HG02642 (cell line): ENCODE measurements at regions not wholly inside any gene's neighbourhood (a gene's known extent, or its start where the extent isn't known, plus 50 kb on each side); places are given as distances from the start of the nearest gene placed in this dataset.
"Not testable (repeated sequence)": the region's sequence is repeated elsewhere in the genome, so short reads cannot be mapped to it uniquely, and the experiment has no call there.

Experiments
- ATAC-seq: cut with Tn5 transposase; IDR thresholded peaks from one replicate; pipeline ENCODE4 v1.9.1; 2021; ENCODE audit warnings: mild to moderate bottlenecking; ENCODE audit not compliant: unreplicated experiment, poor library complexity

GRCh38 chr3:118102737-118103136 lies 931.9 kb downstream of the IGSF11 start:
- no peak for ATAC-seq

DNA sequence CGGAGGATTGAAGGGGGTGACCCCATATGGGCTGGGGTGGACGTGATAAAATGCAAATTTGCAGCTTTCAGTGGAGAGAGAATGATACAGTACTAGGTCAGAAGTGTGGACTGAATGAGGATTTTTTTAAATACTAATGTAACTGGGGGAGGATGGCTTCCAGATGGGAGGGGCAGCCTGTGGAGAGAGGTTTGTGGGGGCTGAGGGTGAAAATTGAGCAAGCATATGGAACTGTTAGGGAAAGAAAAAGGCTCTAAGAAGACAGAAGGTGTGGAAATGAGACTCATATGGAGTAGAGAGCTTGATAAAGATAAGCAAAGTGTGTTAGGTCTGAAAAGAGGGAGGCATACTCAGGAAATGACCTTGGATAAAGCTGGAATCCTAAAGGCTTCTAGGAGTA lies 926.4 kb downstream of the IGSF11 start:
- ATAC-seq, result no peak

- no peak for ATAC-seq
Measured at GRCh38 chr3:118108769-118109168, 925.9 kb downstream of the IGSF11 start.

GRCh38 chr3:118110211-118110610 lies 924.4 kb downstream of the IGSF11 start:
- ATAC-seq, result no peak

DNA sequence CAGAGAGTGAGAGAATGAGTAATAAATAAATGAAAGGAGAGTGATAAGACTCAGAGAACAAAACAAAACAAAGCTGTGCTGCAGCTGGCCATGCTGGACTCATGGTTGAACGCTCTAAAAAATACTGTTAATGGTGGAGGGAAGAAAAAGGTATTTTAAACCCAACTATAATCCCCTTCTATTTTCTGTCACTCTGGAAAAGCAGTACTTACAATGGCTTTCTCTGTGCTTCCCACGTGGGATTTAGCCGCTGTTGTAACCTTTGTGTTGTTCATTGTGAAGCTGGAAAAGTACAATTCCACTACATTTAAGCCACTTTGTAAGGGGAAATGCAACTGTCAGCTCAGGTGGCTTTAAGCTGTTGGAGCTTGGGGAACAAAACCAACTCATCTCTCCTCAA lies 917.7 kb downstream of the IGSF11 start:
- ATAC-seq, result no peak

DNA sequence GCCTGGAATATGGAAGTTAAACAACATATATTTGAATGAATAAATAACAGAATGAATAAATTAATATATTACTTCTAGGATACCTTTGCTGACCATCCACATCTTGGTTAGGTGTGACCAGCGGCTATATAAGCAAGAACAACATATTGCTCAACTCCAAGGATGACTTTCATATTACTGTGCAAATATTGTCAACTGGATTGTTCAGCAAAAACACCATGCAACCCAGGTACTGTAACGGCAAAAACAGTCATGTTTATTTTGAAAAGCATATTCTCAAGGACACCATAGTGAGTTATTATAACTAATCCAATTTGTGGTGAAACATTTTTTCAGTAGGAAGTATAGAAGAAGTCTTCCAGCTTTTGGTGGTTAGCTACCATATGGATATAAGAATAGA lies 907.9 kb downstream of the IGSF11 start:
- ATAC-seq, result no peak

GRCh38 chr3:118127992-118128391 lies 906.7 kb downstream of the IGSF11 start:
- no peak for ATAC-seq

GRCh38 chr3:118128886-118129285 lies 905.8 kb downstream of the IGSF11 start:
- ATAC-seq, result no peak

DNA sequence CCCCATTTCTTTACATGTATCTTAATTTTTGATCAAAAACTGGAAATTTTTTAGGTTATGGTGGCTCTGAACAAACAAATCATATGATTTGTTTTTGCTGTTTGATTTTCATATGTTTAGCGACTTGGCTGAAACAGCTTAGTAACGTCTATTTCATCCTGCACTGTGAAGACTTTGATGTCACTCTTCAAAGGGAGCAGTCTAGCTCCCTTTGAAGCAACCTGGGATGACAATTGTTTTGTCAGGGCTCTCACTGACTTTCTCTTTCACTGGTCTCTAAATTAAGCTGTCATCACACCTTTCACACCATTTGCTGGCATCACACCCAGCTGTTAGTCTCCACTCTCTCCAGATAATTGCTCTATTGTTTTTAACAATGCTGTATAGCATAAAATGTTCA lies 896.9 kb downstream of the IGSF11 start:
- no peak for ATAC-seq

DNA sequence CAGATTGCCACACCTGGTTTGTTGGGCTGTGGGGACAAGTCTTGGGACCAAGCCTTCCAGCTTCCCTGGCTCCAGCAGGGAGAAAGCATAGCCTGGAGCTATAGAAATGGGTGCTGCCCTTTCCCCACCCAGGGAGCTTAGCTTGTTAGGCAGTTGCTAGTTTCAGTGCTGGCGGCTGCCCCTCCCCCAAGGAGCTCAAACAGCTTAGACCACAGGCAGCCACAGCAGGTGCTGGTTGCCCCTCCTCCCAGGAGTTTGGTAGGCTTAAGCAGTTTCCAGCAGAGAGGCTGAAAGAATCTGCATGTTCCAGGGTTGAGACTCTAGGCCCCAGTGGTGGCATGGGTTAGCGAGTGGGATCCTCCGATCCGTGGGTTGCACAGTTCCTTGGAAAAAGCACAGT lies 889.7 kb downstream of the IGSF11 start:
- ATAC-seq, result no peak

- ATAC-seq, result no peak
Measured at GRCh38 chr3:118146658-118147375, 887.8 kb downstream of the IGSF11 start.

DNA sequence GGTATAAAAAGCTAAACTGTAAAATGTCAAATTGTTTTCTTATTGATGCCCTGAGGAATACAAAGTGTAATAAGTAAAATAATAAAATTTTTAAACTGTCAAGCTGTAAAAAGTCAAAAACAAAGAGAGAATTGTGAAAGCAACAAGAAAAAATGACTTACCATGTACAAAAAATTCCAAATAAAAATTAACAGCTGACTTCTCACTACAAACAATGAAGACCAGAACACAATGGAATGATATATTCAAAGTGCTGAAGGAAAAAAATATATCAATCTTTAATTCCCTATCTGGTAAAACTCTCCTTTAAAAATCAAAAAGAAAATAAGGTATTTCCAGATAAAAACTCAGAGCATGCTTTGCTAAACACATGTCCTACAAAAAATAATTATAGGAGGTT lies 883.5 kb downstream of the IGSF11 start:
- ATAC-seq, result no peak

- ATAC-seq, result not testable (repeated sequence)
Measured at GRCh38 chr3:118162627-118163588, 871.7 kb downstream of the IGSF11 start.

DNA sequence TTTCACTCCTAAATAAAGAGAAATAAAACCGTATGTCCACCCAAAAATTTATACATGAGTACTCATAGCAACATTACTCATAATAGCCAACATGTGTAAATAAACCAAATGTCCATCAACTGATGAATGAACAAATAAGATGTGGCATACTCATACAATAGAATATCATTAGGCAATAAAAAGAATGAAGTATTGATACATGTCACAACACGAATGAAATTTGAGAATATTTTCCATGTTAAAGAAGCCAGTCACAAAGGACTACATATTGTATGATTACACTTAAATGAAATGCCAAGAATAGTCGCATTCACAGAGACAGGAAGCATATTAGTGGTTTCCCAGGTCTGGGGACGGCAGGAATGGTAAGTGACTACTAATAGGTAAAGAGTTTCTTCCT lies 869.2 kb downstream of the IGSF11 start:
- no peak for ATAC-seq

GRCh38 chr3:118167571-118167970 lies 867.1 kb downstream of the IGSF11 start:
- ATAC-seq, result no peak

DNA sequence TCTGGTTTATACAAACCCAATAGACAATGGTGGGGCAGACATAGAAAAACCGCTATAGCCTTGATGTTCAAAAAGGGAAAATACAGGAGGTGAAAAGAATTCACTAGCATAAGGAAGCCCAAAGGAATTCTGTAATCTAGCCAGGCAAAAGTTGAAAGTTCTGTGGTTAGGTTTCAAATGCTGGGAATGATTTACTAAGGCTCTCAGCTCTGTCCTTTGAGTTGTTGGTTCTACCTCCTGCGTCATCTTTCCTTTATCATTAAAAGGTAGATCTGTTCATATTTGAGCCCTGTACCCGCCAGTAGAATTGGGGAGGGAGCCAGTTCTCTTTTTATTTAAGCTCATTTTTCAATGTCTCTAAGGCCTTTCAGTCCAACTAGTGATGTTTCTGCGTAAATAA lies 866.5 kb downstream of the IGSF11 start:
- no peak for ATAC-seq

DNA sequence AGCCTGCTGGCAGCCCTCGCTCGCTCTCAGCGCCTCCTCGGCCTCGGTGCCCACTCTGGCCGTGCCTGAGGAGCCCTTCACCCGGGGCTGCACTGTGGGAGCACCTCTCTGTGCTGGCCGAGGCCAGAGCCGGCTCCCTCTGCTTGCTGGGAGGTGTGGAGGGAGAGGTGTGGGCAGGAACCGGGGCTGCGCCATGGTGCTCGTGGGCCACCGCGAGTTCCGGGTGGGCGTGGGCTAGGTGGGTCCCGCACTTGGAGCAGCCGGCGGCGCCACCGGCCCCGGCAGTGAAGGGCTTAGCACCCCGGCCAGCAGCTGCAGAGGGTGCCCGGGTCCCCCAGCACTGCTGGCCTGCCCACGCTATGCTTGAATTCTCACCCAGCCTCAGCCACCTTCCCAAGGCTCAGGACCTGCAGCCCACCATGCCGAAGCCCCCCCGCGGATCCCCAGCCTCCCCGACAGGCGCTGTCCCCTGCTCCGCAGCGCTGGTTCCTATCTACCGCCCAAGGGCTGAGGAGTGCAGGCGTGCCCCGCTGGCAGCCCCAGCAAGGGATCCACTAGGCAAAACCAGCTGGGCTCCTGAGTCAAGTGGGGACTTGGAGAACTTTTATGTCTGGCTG lies 863.3 kb downstream of the IGSF11 start:
- no peak for ATAC-seq

GRCh38 chr3:118180853-118181252 lies 853.8 kb downstream of the IGSF11 start:
- ATAC-seq, result no peak

GRCh38 chr3:118181274-118181673 lies 853.4 kb downstream of the IGSF11 start:
- no peak for ATAC-seq

DNA sequence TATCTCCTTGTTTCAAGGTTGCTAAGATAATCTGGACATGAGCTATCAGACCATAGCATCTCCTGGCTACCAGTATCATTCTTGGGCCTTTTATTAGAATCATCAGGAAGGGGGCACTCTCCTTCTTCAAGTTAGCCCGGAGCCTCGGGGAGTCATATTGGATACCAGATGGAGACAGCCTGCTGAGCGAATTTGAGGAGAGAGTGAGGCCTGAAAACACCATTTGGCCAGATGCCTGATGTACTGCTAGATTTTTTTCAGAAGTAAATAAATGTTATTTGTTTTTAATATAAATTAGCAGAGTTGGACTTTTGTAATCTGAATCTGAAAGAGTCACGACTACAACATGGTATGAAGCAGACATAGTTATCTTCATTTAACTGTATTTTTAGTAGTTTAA lies 848.6 kb downstream of the IGSF11 start:
- ATAC-seq, result no peak

DNA sequence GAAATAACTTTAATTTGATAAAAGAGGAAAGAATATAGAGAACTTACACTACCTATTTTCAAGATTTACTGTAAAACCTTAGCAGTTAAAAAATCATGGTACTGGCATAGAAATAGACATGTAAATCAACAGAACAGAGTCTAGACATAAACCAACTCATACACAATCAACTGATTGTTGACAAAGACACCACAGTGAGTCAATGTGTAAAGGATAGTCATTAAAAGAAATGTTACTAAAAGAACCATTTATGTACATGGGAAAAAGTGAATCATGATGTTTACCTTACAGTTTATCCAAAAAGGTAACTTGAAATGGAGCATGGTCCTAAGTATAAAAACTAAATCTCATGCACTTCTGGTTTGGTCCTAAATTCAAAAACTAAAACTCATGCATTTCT lies 847.4 kb downstream of the IGSF11 start:
- no peak for ATAC-seq
